ENCODE measurements at regions not wholly inside any gene's neighbourhood (a gene's known extent, or its start where the extent isn't known, plus 50 kb on each side); places are given as distances from the start of the nearest gene placed in this dataset.

GRCh38 chr1:198889749-198890148, 250.9 kb downstream of the PTPRC start:
- intact Hi-C loops (cut with DNase I), result no loop called here
- H3K36me3 ChIP-seq, result no peaks in the 10 kb centered on the region
- DNase-seq, result no peak
- H3K27me3 ChIP-seq, result no peaks in the 10 kb centered on the region
- no peak overlapping the region for H3K27ac ChIP-seq
- H3K4me1 ChIP-seq, result peaks cover 0 to 7% of the 10 kb centered on the region in 2 donors
- no peaks in the 10 kb centered on the region for H3K9me3 ChIP-seq
- WGBS, 2 donors, result 86 to 90% methylated on average over 1 of the region's 1 CpG
- H3K4me3 ChIP-seq (replicated peaks in 1 of 3), result no peak overlapping the region
- TF ChIP-seq CTCF (IDR thresholded peaks at IDR 0.05) (no peak), POLR2A (IDR thresholded peaks at IDR 0.05) (no peak)

- Histone ChIP-seq H3K9me3 (no peaks in the 10 kb centered on the region), H3K36me3 (no peaks in the 10 kb centered on the region), H3K27ac (no peak overlapping the region), H3K4me1 (peaks cover 0 to 7% of the 10 kb centered on the region in 2 donors), H3K4me3 (replicated peaks in 1 of 3) (no peak overlapping the region), H3K27me3 (no peaks in the 10 kb centered on the region)
- intact Hi-C loops (cut with DNase I), result no loop called here
- no peak for TF ChIP-seq POLR2A (IDR thresholded peaks at IDR 0.05)
- TF ChIP-seq CTCF (IDR thresholded peaks at IDR 0.05), result no peak
- no peak for DNase-seq
- WGBS, 2 donors, result 61 to 64% methylated on average over 4 of the region's 4 CpGs
Measured at GRCh38 chr1:198890214-198890930, 251.5 kb downstream of the PTPRC start.

- 77 to 85% methylated on average over 1 of the region's 1 CpG for WGBS, 2 donors
- no peak overlapping the region for H3K4me3 ChIP-seq (replicated peaks in 1 of 3)
- DNase-seq, result no peak
- TF ChIP-seq CTCF (IDR thresholded peaks at IDR 0.05) (no peak), POLR2A (IDR thresholded peaks at IDR 0.05) (no peak)
- H3K27me3 ChIP-seq, result no peaks in the 10 kb centered on the region
- intact Hi-C loops (cut with DNase I), result no loop called here
- no peaks in the 10 kb centered on the region for H3K36me3 ChIP-seq
- no peak overlapping the region for H3K27ac ChIP-seq
- H3K4me1 ChIP-seq, result peaks cover 0 to 7% of the 10 kb centered on the region in 2 donors
- no peaks in the 10 kb centered on the region for H3K9me3 ChIP-seq
Measured at GRCh38 chr1:198892065-198892464, 253.2 kb downstream of the PTPRC start.

- WGBS, 2 donors, result 96 to 100% methylated on average over 1 of the region's 1 CpG
Measured at GRCh38 chr1:198893141-198893540, 254.3 kb downstream of the PTPRC start.

More at GRCh38 chr1:198893141-198893540, 254.3 kb downstream of the PTPRC start:
- no peaks in the 10 kb centered on the region for H3K27me3 ChIP-seq
- H3K36me3 ChIP-seq, result no peaks in the 10 kb centered on the region
- H3K4me3 ChIP-seq (replicated peaks in 1 of 3), result no peak overlapping the region
- TF ChIP-seq POLR2A (IDR thresholded peaks at IDR 0.05) (no peak), CTCF (IDR thresholded peaks at IDR 0.05) (no peak)
- intact Hi-C loops (cut with DNase I), result no loop called here
- DNase-seq, result no peak
- H3K4me1 ChIP-seq, result peaks cover 0 to 7% of the 10 kb centered on the region in 2 donors
- H3K9me3 ChIP-seq, result no peaks in the 10 kb centered on the region
- no peak overlapping the region for H3K27ac ChIP-seq

Data from thyroid gland (tissue), 4 donors.